ENCODE measurements at regions not wholly inside any gene's neighbourhood (a gene's known extent, or its start where the extent isn't known, plus 50 kb on each side); places are given as distances from the start of the nearest gene placed in this dataset.

- in situ Hi-C loops (cut with HindIII; ENCODE audit: low pct_ligation_motif_present, low pct_unique_long_range_greater_than_20kb, low sequenced_read_pairs): no loop called here
- DNase-seq: no peak
Observed at GRCh38 chr6:9403736-9404135, 968.4 kb upstream of the SLC35B3 start.

GRCh38 chr6:9401960-9402359, 966.6 kb upstream of the SLC35B3 start:
- no peak for DNase-seq
- in situ Hi-C loops (cut with HindIII; ENCODE audit: low pct_ligation_motif_present, low pct_unique_long_range_greater_than_20kb, low sequenced_read_pairs): no loop called here

GRCh38 chr6:9399916-9400315, 964.6 kb upstream of the SLC35B3 start:
- in situ Hi-C loops (cut with HindIII; ENCODE audit: low pct_ligation_motif_present, low pct_unique_long_range_greater_than_20kb, low sequenced_read_pairs): no loop called here

GRCh38 chr6:9398767-9399373, 963.5 kb upstream of the SLC35B3 start:
- in situ Hi-C loops (cut with HindIII; ENCODE audit: low pct_ligation_motif_present, low pct_unique_long_range_greater_than_20kb, low sequenced_read_pairs): no loop called here
- DNase-seq: no peak

More at GRCh38 chr6:9399916-9400315, 964.6 kb upstream of the SLC35B3 start:
- no peak for DNase-seq

GRCh38 chr6:9398071-9398766, 962.9 kb upstream of the SLC35B3 start:
- no peak for DNase-seq
- in situ Hi-C loops (cut with HindIII; ENCODE audit: low pct_ligation_motif_present, low pct_unique_long_range_greater_than_20kb, low sequenced_read_pairs): no loop called here

- in situ Hi-C loops (cut with HindIII; ENCODE audit: low pct_ligation_motif_present, low pct_unique_long_range_greater_than_20kb, low sequenced_read_pairs): no loop called here
- no peak for DNase-seq
Observed at GRCh38 chr6:9388596-9388995, 953.3 kb upstream of the SLC35B3 start.

- no peak for DNase-seq
- in situ Hi-C loops (cut with HindIII; ENCODE audit: low pct_ligation_motif_present, low pct_unique_long_range_greater_than_20kb, low sequenced_read_pairs): no loop called here
Observed at GRCh38 chr6:9380568-9380967, 945.2 kb upstream of the SLC35B3 start.

GRCh38 chr6:9373308-9373707, 938.0 kb upstream of the SLC35B3 start:
- DNase-seq: no peak
- in situ Hi-C loops (cut with HindIII; ENCODE audit: low pct_ligation_motif_present, low pct_unique_long_range_greater_than_20kb, low sequenced_read_pairs): no loop called here

GRCh38 chr6:9370480-9370879, 935.1 kb upstream of the SLC35B3 start:
- in situ Hi-C loops (cut with HindIII; ENCODE audit: low pct_ligation_motif_present, low pct_unique_long_range_greater_than_20kb, low sequenced_read_pairs): no loop called here
- DNase-seq: no peak

- in situ Hi-C loops (cut with HindIII; ENCODE audit: low pct_ligation_motif_present, low pct_unique_long_range_greater_than_20kb, low sequenced_read_pairs): no loop called here
Observed at GRCh38 chr6:9365378-9365777, 930.0 kb upstream of the SLC35B3 start.

GRCh38 chr6:9361749-9362148, 926.4 kb upstream of the SLC35B3 start:
- no peak for DNase-seq
- in situ Hi-C loops (cut with HindIII; ENCODE audit: low pct_ligation_motif_present, low pct_unique_long_range_greater_than_20kb, low sequenced_read_pairs): no loop called here

More at GRCh38 chr6:9365378-9365777, 930.0 kb upstream of the SLC35B3 start:
- no peak for DNase-seq

- in situ Hi-C loops (cut with HindIII; ENCODE audit: low pct_ligation_motif_present, low pct_unique_long_range_greater_than_20kb, low sequenced_read_pairs): no loop called here
- DNase-seq: no peak
Observed at GRCh38 chr6:9360881-9361280, 925.5 kb upstream of the SLC35B3 start.

- no peak for DNase-seq
- in situ Hi-C loops (cut with HindIII; ENCODE audit: low pct_ligation_motif_present, low pct_unique_long_range_greater_than_20kb, low sequenced_read_pairs): no loop called here
Observed at GRCh38 chr6:9347608-9348007, 912.3 kb upstream of the SLC35B3 start.

GRCh38 chr6:9346923-9347322, 911.6 kb upstream of the SLC35B3 start:
- DNase-seq: no peak
- in situ Hi-C loops (cut with HindIII; ENCODE audit: low pct_ligation_motif_present, low pct_unique_long_range_greater_than_20kb, low sequenced_read_pairs): no loop called here

GRCh38 chr6:9335431-9335830, 900.1 kb upstream of the SLC35B3 start:
- in situ Hi-C loops (cut with HindIII; ENCODE audit: low pct_ligation_motif_present, low pct_unique_long_range_greater_than_20kb, low sequenced_read_pairs): no loop called here
- DNase-seq: no peak

- no peak for DNase-seq
- in situ Hi-C loops (cut with HindIII; ENCODE audit: low pct_ligation_motif_present, low pct_unique_long_range_greater_than_20kb, low sequenced_read_pairs): no loop called here
Observed at GRCh38 chr6:9334979-9335378, 899.6 kb upstream of the SLC35B3 start.

- in situ Hi-C loops (cut with HindIII; ENCODE audit: low pct_ligation_motif_present, low pct_unique_long_range_greater_than_20kb, low sequenced_read_pairs): no loop called here
Observed at GRCh38 chr6:9332241-9332780, 897.0 kb upstream of the SLC35B3 start.

GRCh38 chr6:9316831-9317230, 881.5 kb upstream of the SLC35B3 start:
- in situ Hi-C loops (cut with HindIII; ENCODE audit: low pct_ligation_motif_present, low pct_unique_long_range_greater_than_20kb, low sequenced_read_pairs): no loop called here
- DNase-seq: no peak

More at GRCh38 chr6:9332241-9332780, 897.0 kb upstream of the SLC35B3 start:
- no peak for DNase-seq

- in situ Hi-C loops (cut with HindIII; ENCODE audit: low pct_ligation_motif_present, low pct_unique_long_range_greater_than_20kb, low sequenced_read_pairs): no loop called here
- no peak for DNase-seq
Observed at GRCh38 chr6:9315966-9316650, 880.8 kb upstream of the SLC35B3 start.
